Neuron (in vitro differentiated cells): ENCODE measurements at regions not wholly inside any gene's neighbourhood (a gene's known extent, or its start where the extent isn't known, plus 50 kb on each side); places are given as distances from the start of the nearest gene placed in this dataset.

Experiments used
- H2AFZ ChIP-seq: one replicate; pipeline ENCODE4 v1.6.1; 2013; ENCODE audit warnings: low read depth, mild to moderate bottlenecking, inconsistent platforms, low read length, moderate library complexity
- H3K27me3 ChIP-seq: one replicate; pipeline ENCODE4 v1.6.1; 2013; ENCODE audit warnings: low read length; ENCODE audit not compliant: insufficient read depth
- H3K36me3 ChIP-seq: one replicate; pipeline ENCODE4 v1.6.1; 2013; ENCODE audit warnings: low read length; ENCODE audit not compliant: insufficient read depth
- H3K4me1 ChIP-seq: one replicate; pipeline ENCODE4 v1.6.1; 2013; ENCODE audit warnings: low read length; ENCODE audit not compliant: insufficient read depth
- H3K4me3 ChIP-seq: 2 replicates; pipeline ENCODE4 v1.5.1; 2013; ENCODE audit warnings: mild to moderate bottlenecking, low read length, moderate library complexity
- H3K9me3 ChIP-seq: one replicate; pipeline ENCODE4 v1.6.1; 2013; ENCODE audit warnings: low read length

GRCh38 chr6:134840086-134840867 is 109.6 kb downstream of the ALDH8A1 start:
- H2AFZ ChIP-seq, result no peak overlapping the region
- H3K9me3 ChIP-seq, result no peaks in the 10 kb centered on the region
- no peaks in the 10 kb centered on the region for H3K4me1 ChIP-seq
- no peak overlapping the region for H3K4me3 ChIP-seq
- H3K36me3 ChIP-seq, result no peaks in the 10 kb centered on the region
- H3K27me3 ChIP-seq, result no peaks in the 10 kb centered on the region

GRCh38 chr6:134835993-134836392 is 113.9 kb downstream of the ALDH8A1 start:
- Histone ChIP-seq H2AFZ (no peak overlapping the region), H3K27me3 (no peaks in the 10 kb centered on the region), H3K4me1 (no peaks in the 10 kb centered on the region), H3K36me3 (no peaks in the 10 kb centered on the region), H3K4me3 (no peak overlapping the region), H3K9me3 (no peaks in the 10 kb centered on the region)

GRCh38 chr6:134830940-134831339 is 119.0 kb downstream of the ALDH8A1 start:
- no peaks in the 10 kb centered on the region for H3K4me1 ChIP-seq
- no peaks in the 10 kb centered on the region for H3K36me3 ChIP-seq
- H3K4me3 ChIP-seq, result no peak overlapping the region
- no peaks in the 10 kb centered on the region for H3K27me3 ChIP-seq
- no peak overlapping the region for H2AFZ ChIP-seq
- H3K9me3 ChIP-seq, result no peaks in the 10 kb centered on the region

GRCh38 chr6:134830194-134830593 is 119.7 kb downstream of the ALDH8A1 start:
- Histone ChIP-seq H3K4me3 (no peak overlapping the region), H3K27me3 (no peaks in the 10 kb centered on the region), H2AFZ (no peak overlapping the region), H3K36me3 (no peaks in the 10 kb centered on the region), H3K9me3 (no peaks in the 10 kb centered on the region), H3K4me1 (no peaks in the 10 kb centered on the region)

GRCh38 chr6:134828641-134829040 is 121.3 kb downstream of the ALDH8A1 start:
- Histone ChIP-seq H3K4me1 (no peaks in the 10 kb centered on the region), H2AFZ (no peak overlapping the region)

GRCh38 chr6:134826889-134827737 is 122.8 kb downstream of the ALDH8A1 start:
- H3K27me3 ChIP-seq, result no peaks in the 10 kb centered on the region
- no peak overlapping the region for H3K4me3 ChIP-seq
- H3K36me3 ChIP-seq, result no peaks in the 10 kb centered on the region
- H3K9me3 ChIP-seq, result no peaks in the 10 kb centered on the region
- no peaks in the 10 kb centered on the region for H3K4me1 ChIP-seq
- H2AFZ ChIP-seq, result no peak overlapping the region

More at GRCh38 chr6:134828641-134829040, 121.3 kb downstream of the ALDH8A1 start:
- Histone ChIP-seq H3K9me3 (no peaks in the 10 kb centered on the region), H3K27me3 (no peaks in the 10 kb centered on the region), H3K36me3 (no peaks in the 10 kb centered on the region), H3K4me3 (no peak overlapping the region)

- Histone ChIP-seq H3K36me3 (no peaks in the 10 kb centered on the region), H3K4me1 (no peaks in the 10 kb centered on the region), H2AFZ (no peak overlapping the region), H3K9me3 (no peaks in the 10 kb centered on the region), H3K4me3 (no peak overlapping the region), H3K27me3 (peaks cover 11% of the 10 kb centered on the region)
Measured at GRCh38 chr6:134823710-134824034, 126.2 kb downstream of the ALDH8A1 start.

- no peaks in the 10 kb centered on the region for H3K4me1 ChIP-seq
Measured at GRCh38 chr6:134822920-134823709, 126.8 kb downstream of the ALDH8A1 start.

GRCh38 chr6:134821928-134822864 is 127.7 kb downstream of the ALDH8A1 start:
- no peak overlapping the region for H2AFZ ChIP-seq
- H3K27me3 ChIP-seq, result peaks cover 11% of the 10 kb centered on the region
- no peaks in the 10 kb centered on the region for H3K4me1 ChIP-seq
- no peaks in the 10 kb centered on the region for H3K36me3 ChIP-seq
- H3K4me3 ChIP-seq, result no peak overlapping the region
- H3K9me3 ChIP-seq, result no peaks in the 10 kb centered on the region

More at GRCh38 chr6:134822920-134823709, 126.8 kb downstream of the ALDH8A1 start:
- Histone ChIP-seq H3K27me3 (peaks cover 11% of the 10 kb centered on the region), H2AFZ (no peak overlapping the region), H3K9me3 (no peaks in the 10 kb centered on the region), H3K4me3 (no peak overlapping the region), H3K36me3 (no peaks in the 10 kb centered on the region)

- H3K36me3 ChIP-seq, result no peaks in the 10 kb centered on the region
- H3K4me1 ChIP-seq, result no peaks in the 10 kb centered on the region
- H3K27me3 ChIP-seq, result peaks cover 11% of the 10 kb centered on the region
- no peaks in the 10 kb centered on the region for H3K9me3 ChIP-seq
- H2AFZ ChIP-seq, result no peak overlapping the region
- no peak overlapping the region for H3K4me3 ChIP-seq
Measured at GRCh38 chr6:134821397-134821796, 128.5 kb downstream of the ALDH8A1 start.

- Histone ChIP-seq H3K36me3 (no peaks in the 10 kb centered on the region), H3K4me3 (no peak overlapping the region), H3K4me1 (no peaks in the 10 kb centered on the region), H3K9me3 (no peaks in the 10 kb centered on the region), H3K27me3 (peaks cover 11% of the 10 kb centered on the region), H2AFZ (no peak overlapping the region)
Measured at GRCh38 chr6:134819863-134820800, 129.8 kb downstream of the ALDH8A1 start.
